BJ (cell line): ENCODE measurements at regions not wholly inside any gene's neighbourhood (a gene's known extent, or its start where the extent isn't known, plus 50 kb on each side); places are given as distances from the start of the nearest gene placed in this dataset.

Experiments used
- CTCF ChIA-PET: fragments of 350-600 bp; formaldehyde crosslinking; extraction: SDS; loops from one replicate; lab custom pipeline; 2021; ENCODE audit warnings: antibody characterized with exemption, inconsistent platforms; lab: Yijun Ruan, JAX
- POLR2A ChIA-PET: fragments of 300-600 bp; sonication (Branson Sonifier 250); formaldehyde crosslinking; extraction: SDS; loops from one replicate; lab custom pipeline; 2021; ENCODE audit warnings: antibody characterized with exemption; lab: Charles Lee
- DNase-seq: peaks from one replicate; pipeline ENCODE4 v3.0.0-alpha.2; 2011; ENCODE audit warnings: low read depth
- H3K27me3 ChIP-seq: 2 replicates; pipeline ENCODE4 v1.6.0; 2011; ENCODE audit warnings: low read length; ENCODE audit not compliant: control insufficient read depth, insufficient read depth
- H3K36me3 ChIP-seq: 2 replicates; pipeline ENCODE4 v1.5.1; 2011; ENCODE audit warnings: low read length; ENCODE audit not compliant: control insufficient read depth, insufficient read depth
- H3K4me3 ChIP-seq: 2 replicates; pipeline ENCODE4 v1.5.1; 2011; ENCODE audit warnings: low read depth, mild to moderate bottlenecking, control low read depth, low read length
- CTCF ChIP-seq: IDR thresholded peaks from 2 replicates; pipeline ENCODE4 v1.5.1; 2011; ENCODE audit warnings: low read depth, mild to moderate bottlenecking, control low read depth, inconsistent platforms, low read length, moderate library complexity; ENCODE audit not compliant: insufficient read depth

- no peak overlapping the region for H3K4me3 ChIP-seq
- no peaks in the 10 kb centered on the region for H3K27me3 ChIP-seq
- ChIA-PET POLR2A (no interaction called here), CTCF (no interaction called here)
- no peak for DNase-seq
- H3K36me3 ChIP-seq, result no peaks in the 10 kb centered on the region
- no peak for TF ChIP-seq CTCF
These were observed 102.7 kb upstream of the PCDH15 start for GRCh38 chr10:54903745-54904144.

DNA sequence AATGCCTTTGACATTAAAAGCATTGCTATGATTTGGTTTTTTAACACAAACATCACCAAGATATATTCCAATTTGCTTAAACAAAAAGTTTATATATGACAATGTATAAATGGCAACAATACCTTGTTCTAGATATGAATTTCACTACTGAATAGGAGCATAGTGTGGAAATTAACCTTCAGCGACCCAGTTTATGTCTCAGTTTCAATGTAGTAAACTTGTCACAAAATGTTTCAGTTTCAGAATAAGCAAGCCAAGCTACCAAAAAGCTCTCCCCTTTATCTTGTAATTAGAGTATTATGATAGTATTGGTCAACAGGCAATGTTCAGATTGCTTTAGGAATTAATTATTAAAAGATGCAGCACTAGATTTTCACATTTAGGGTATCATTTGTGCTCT is 99.6 kb upstream of the PCDH15 start:
- Histone ChIP-seq H3K4me3 (no peak overlapping the region), H3K36me3 (no peaks in the 10 kb centered on the region), H3K27me3 (no peaks in the 10 kb centered on the region)
- ChIA-PET POLR2A (no interaction called here), CTCF (no interaction called here)
- TF ChIP-seq CTCF, result no peak
- DNase-seq, result no peak

GRCh38 chr10:54880996-54881395 is 80.0 kb upstream of the PCDH15 start:
- Histone ChIP-seq H3K36me3 (no peaks in the 10 kb centered on the region), H3K27me3 (no peaks in the 10 kb centered on the region), H3K4me3 (no peak overlapping the region)
- ChIA-PET CTCF (no interaction called here), POLR2A (no interaction called here)
- no peak for DNase-seq
- TF ChIP-seq CTCF, result no peak

- ChIA-PET POLR2A (no interaction called here), CTCF (no interaction called here)
- Histone ChIP-seq H3K27me3 (no peaks in the 10 kb centered on the region), H3K4me3 (no peak overlapping the region), H3K36me3 (no peaks in the 10 kb centered on the region)
- no peak for TF ChIP-seq CTCF
- no peak for DNase-seq
These were observed 68.0 kb upstream of the PCDH15 start for GRCh38 chr10:54869022-54869421.

- Histone ChIP-seq H3K27me3 (no peaks in the 10 kb centered on the region), H3K36me3 (no peaks in the 10 kb centered on the region), H3K4me3 (no peak overlapping the region)
- ChIA-PET CTCF (interaction anchor here (0.8 kb wide), 1 partner anchor 86 kb away, joined by 3 read pairs; no protein-coding TSS in a partner anchor), POLR2A (no interaction called here)
- no peak for TF ChIP-seq CTCF
- DNase-seq, result no peak
These were observed 65.6 kb upstream of the PCDH15 start for GRCh38 chr10:54866666-54867065.
